NCI-H748 (cell line): ENCODE measurements at regions not wholly inside any gene's neighbourhood (a gene's known extent, or its start where the extent isn't known, plus 50 kb on each side); places are given as distances from the start of the nearest gene placed in this dataset.
"Not testable (repeated sequence)": the region's sequence is repeated elsewhere in the genome, so short reads cannot be mapped to it uniquely, and the experiment has no call there.

Experiments
- DNase-seq: peaks from one replicate; lab custom pipeline; 2025; ENCODE audit not compliant: unreplicated experiment; lab: John Stamatoyannopoulos, UW

GRCh38 chr15:81828135-81828534, 217.7 kb downstream of the MEX3B start:
- no peak for DNase-seq

GRCh38 chr15:81825136-81825535, 220.7 kb downstream of the MEX3B start:
- peak; percentile 37 for DNase-seq

DNA sequence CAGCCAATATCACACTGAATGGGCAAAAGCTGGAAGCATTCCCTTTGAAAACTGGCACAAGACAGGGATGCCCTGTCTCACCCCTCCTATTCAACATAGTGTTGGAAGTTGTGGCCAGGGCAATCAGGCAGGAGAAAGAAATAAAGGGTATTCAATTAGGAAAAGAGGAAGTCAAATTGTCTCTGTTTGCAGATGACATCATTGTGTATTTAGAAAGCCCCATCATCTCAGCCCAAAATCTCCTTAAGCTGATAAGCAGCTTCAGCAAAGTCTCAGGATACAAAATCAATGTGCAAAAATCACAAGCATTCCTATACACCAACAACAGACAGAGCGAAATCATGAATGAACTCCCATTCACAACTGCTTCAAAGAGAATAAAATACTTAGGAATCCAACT, 223.2 kb downstream of the MEX3B start:
- DNase-seq, result not testable (repeated sequence)

GRCh38 chr15:81819924-81820635, 225.7 kb downstream of the MEX3B start:
- DNase-seq, result no peak

- DNase-seq, result no peak
Measured at GRCh38 chr15:81814882-81815455, 230.8 kb downstream of the MEX3B start.

DNA sequence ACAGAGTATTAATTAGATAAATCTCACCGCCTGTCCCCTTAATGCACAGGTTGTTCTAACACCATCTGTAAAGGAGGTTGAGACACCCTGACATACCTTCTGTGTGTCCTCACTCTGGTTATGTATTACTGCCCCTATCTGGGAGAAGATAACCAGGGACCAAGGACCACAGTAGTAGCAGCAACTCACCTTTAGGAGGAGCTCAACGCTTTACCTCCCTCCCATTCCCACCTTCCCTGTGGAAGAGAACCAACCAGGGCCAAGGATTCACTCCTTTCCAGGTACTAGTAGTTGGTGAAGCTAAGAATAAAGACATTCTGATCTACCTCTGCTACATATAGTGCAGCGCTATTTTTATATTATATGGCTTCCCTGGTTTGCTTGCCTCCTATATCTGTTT, 232.6 kb downstream of the MEX3B start:
- peak; percentile 61 for DNase-seq

GRCh38 chr15:81812456-81812855, 233.4 kb downstream of the MEX3B start:
- no peak for DNase-seq

GRCh38 chr15:81811736-81812135, 234.1 kb downstream of the MEX3B start:
- no peak for DNase-seq

DNA sequence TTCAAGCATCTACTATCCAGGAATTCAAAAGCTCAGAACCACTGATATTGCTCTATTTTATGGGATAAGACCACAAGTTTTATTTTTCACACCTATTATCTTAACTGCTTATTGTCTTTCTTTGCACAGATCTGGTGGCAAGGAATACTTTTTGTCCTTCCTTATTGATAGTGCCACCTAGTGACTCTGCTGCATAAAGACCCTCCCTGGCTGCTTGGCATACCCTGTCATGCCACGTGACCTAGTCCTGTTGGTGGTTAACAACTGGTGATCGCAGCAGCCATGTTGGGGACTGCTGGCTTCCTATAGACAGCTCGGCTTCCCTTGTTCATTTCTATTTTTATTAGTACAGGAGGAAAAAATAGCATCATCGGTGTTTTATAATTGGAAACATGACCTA, 236.3 kb downstream of the MEX3B start:
- peak; percentile 66 for DNase-seq

GRCh38 chr15:81807806-81808205, 238.0 kb downstream of the MEX3B start:
- no peak for DNase-seq

DNA sequence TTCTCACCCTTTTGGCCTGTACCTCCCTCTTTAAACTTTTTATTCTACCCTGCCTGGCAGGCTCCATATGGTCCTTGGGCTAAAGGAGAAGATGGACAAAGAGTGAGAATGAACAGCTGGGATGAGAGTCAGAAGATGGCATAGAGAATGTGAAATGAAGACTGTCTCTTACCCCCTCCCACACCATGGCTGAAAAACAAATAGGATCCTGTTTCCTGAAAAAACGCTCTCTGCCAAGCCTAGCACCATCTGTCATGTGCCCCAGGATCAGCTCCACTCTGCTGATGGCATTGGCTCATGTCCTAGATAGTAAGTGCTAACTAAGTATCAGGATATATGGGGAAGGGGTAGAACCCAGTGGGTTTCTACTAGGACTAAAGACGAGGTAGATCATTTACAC, 238.6 kb downstream of the MEX3B start:
- no peak for DNase-seq

GRCh38 chr15:81795899-81796298, 249.9 kb downstream of the MEX3B start:
- DNase-seq, result no peak

GRCh38 chr15:81792646-81793045, 253.2 kb downstream of the MEX3B start:
- peak; percentile 1 for DNase-seq

- DNase-seq, result not testable (repeated sequence)
Measured at GRCh38 chr15:81791322-81791721, 254.5 kb downstream of the MEX3B start.

DNA sequence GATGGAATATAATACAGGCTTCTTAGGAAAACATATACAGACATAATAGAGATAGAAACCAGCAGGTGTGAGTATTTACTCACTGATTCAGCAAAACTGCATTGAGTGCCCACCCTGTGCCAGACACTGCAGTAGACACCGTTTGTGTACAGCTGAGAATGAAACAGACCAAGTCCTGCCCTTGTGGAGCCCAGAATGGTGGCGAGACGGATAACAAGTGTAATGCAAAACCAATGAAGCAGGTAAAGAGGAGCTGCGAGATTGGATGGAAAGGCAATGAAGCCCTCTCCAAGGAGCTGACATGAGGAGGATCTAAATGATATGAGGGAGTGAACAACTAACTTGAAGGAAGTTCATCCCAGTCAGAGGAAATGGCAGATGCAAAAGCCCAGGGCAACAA, 256.4 kb downstream of the MEX3B start:
- DNase-seq, result peak; percentile 47

- DNase-seq, result no peak
Measured at GRCh38 chr15:81786776-81787175, 259.0 kb downstream of the MEX3B start.

DNA sequence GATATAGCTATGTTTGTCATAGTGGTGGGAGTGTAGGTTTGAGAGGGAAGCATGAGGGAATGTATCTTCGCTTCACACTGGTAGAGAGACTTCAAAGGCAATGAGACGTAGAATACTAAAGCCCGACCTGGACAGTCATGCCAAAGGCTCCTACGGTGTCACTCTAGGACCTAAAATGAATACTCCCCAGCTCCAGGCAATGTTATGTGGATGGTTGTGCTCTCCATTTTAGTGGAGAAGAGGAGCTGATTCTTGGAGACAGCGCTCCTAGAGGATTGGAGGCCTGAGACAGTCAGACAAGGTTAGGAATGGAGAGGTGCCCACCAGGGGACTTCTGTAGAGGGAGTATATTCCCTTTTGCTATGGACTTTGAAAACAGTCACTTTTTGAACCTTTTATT, 260.1 kb downstream of the MEX3B start:
- no peak for DNase-seq

- DNase-seq, result no peak
Measured at GRCh38 chr15:81785181-81785580, 260.6 kb downstream of the MEX3B start.

DNA sequence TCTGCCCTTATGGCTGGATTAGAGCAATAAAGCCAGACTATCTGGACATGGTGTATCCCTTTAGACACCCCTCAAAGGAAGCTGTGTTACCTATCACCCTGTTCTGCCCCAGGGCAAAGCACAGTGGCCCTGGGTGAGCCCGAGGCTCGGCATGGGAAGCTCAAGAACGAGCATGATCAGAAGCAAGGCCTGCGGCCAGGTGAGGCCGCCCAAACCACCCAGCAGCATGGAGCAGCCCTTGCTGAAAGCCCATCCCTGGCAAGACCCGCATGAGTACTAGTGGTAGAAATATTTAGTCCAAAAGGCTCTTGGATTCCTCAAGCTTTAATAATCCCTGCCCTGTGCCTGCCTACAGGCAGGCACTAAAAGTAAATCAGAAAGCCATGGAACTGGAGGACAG, 261.1 kb downstream of the MEX3B start:
- DNase-seq, result no peak

- DNase-seq, result no peak
Measured at GRCh38 chr15:81783586-81783985, 262.2 kb downstream of the MEX3B start.

- DNase-seq, result no peak
Measured at GRCh38 chr15:81783076-81783475, 262.7 kb downstream of the MEX3B start.

GRCh38 chr15:81781395-81781794, 264.4 kb downstream of the MEX3B start:
- DNase-seq, result no peak

DNA sequence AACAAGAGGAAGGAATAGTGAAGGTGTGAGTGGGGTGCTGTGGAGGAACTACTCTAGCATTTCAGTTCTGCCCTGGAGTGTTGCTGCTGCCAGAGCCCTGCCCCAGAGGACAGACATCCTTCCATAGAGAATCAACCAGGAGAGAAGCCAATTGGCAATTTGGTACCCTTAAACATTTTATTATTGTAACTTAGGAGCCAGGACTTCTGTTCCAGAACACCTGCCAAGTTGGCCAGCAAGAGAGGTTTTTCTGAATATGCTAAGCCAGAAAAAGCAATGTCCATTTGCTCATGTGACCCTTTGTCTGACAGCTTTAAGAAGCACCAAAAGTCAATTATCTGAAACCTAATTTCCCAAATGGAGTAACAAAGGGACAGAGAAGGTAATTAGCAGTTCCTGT, 264.9 kb downstream of the MEX3B start:
- DNase-seq, result no peak
